ENCODE measurements at regions not wholly inside any gene's neighbourhood (a gene's known extent, or its start where the extent isn't known, plus 50 kb on each side); places are given as distances from the start of the nearest gene placed in this dataset.

- TF ChIP-seq CTCF (conservative IDR thresholded peaks at IDR 0.05) (no peak), ZFX (IDR thresholded peaks at IDR 0.05) (no peak)
Observed at GRCh38 chr5:53237876-53238275, 128.3 kb upstream of the MOCS2 start.

Data from C4-2B (cell line).